ENCODE measurements at regions not wholly inside any gene's neighbourhood (a gene's known extent, or its start where the extent isn't known, plus 50 kb on each side); places are given as distances from the start of the nearest gene placed in this dataset.

DNA sequence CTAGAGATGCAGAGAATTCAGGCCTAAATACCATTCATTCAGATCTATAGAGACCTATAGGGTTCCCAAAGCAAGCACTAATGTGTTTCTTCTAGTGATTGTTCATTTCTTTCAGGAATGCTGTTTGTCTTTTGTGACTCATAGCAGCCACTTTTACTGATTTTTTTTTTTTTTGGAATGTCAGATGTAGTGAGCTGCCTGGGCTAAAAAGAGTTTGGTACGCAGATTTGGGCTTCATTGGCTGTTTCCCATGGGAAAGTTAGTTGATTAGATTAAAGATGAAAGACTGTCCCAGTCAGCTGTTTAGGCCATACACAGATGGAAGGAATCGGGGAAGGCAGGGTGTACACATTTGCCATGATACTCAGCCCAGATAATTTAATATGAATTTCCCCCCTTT is 87.6 kb downstream of the CDC42EP3 start:
- Histone ChIP-seq H3K27me3 (no peaks in the 10 kb centered on the region), H3K9me2 (replicated peaks; ENCODE audit: insufficient read depth) (no peaks in the 10 kb centered on the region), H3K79me2 (no peaks in the 10 kb centered on the region), H3K4me2 (no peak overlapping the region), H4K20me1 (ENCODE audit: insufficient read depth, poor library complexity, severe bottlenecking) (no peaks in the 10 kb centered on the region), H3K9me3 (ENCODE audit: low read depth) (no peaks in the 10 kb centered on the region), H3K27ac (peak overlapping the region; percentile 32), H2AFZ (no peak overlapping the region), H3K4me1 (ENCODE audit: insufficient read depth) (peaks cover 49% of the 10 kb centered on the region), H3K36me3 (replicated peaks; ENCODE audit: insufficient read depth, low read depth) (no peaks in the 10 kb centered on the region), H3K4me3 (no peak overlapping the region)
- WGBS (ENCODE audit: low lambda C conversion rate, missing lambda C conversion rate) = 67% methylated on average over 2 of the region's 2 CpGs
- DNase-seq (ENCODE audit: low spot score) = no peak
- TF ChIP-seq EZH2phosphoT487 (IDR thresholded peaks at IDR 0.05; ENCODE audit: low read depth, severe bottlenecking, unreplicated experiment) = no peak
- TF ChIP-seq, protein P1, sequence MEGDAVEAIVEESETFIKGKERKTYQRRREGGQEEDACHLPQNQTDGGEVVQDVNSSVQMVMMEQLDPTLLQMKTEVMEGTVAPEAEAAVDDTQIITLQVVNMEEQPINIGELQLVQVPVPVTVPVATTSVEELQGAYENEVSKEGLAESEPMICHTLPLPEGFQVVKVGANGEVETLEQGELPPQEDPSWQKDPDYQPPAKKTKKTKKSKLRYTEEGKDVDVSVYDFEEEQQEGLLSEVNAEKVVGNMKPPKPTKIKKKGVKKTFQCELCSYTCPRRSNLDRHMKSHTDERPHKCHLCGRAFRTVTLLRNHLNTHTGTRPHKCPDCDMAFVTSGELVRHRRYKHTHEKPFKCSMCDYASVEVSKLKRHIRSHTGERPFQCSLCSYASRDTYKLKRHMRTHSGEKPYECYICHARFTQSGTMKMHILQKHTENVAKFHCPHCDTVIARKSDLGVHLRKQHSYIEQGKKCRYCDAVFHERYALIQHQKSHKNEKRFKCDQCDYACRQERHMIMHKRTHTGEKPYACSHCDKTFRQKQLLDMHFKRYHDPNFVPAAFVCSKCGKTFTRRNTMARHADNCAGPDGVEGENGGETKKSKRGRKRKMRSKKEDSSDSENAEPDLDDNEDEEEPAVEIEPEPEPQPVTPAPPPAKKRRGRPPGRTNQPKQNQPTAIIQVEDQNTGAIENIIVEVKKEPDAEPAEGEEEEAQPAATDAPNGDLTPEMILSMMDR (IDR thresholded peaks at IDR 0.05; ENCODE audit: poor library complexity) = no peak
- no peak for TF ChIP-seq EZH2 (IDR thresholded peaks at IDR 0.05; ENCODE audit: borderline replicate concordance)

DNA sequence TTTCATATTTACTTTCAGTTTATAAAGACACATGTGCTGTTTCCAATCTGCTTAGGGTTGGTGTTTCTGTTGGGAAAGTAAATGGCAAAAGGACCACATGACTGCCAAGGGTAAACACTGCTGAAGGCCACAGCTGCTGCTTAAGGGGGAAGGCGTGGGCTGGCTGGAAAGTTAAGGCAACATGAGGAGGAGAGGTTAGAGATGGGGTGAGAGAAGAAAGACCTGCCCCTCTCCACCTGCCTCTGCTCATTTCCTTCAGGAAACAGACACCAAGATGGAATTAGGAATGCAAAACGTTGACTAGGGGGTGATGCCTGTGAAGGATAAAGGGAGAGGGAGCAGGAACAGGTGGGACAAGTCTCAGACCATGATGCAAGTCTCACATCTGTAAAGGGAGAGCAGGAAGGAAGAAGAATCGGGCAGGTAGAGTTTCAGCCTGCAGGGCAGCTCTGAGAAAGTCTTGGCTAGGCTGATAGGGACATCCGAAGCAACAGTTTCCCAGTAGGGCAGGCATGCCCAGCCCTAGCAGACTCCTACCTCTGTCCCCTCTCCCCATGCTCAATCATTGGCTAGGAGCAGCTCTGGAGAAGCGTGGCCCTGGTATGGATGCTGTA is 86.0 kb downstream of the CDC42EP3 start:
- Histone ChIP-seq H3K4me1 (ENCODE audit: insufficient read depth) (peaks cover 63% of the 10 kb centered on the region), H3K79me2 (no peaks in the 10 kb centered on the region), H3K9me3 (ENCODE audit: low read depth) (no peaks in the 10 kb centered on the region), H4K20me1 (ENCODE audit: insufficient read depth, poor library complexity, severe bottlenecking) (no peaks in the 10 kb centered on the region), H3K4me3 (no peak overlapping the region), H3K27me3 (no peaks in the 10 kb centered on the region), H3K36me3 (replicated peaks; ENCODE audit: insufficient read depth, low read depth) (no peaks in the 10 kb centered on the region), H2AFZ (no peak overlapping the region), H3K4me2 (peak overlapping the region; percentile 44), H3K27ac (peak overlapping the region; percentile 32), H3K9me2 (replicated peaks; ENCODE audit: insufficient read depth) (no peaks in the 10 kb centered on the region)
- 49% methylated on average over 5 of the region's 5 CpGs for WGBS (ENCODE audit: low lambda C conversion rate, missing lambda C conversion rate)
- TF ChIP-seq, protein P1 (IDR thresholded peaks at IDR 0.05; ENCODE audit: poor library complexity) = no peak
- TF ChIP-seq EZH2phosphoT487 (IDR thresholded peaks at IDR 0.05; ENCODE audit: low read depth, severe bottlenecking, unreplicated experiment) (no peak), EZH2 (IDR thresholded peaks at IDR 0.05; ENCODE audit: borderline replicate concordance) (no peak)
- peak; percentile 39 for DNase-seq (ENCODE audit: low spot score)

DNA sequence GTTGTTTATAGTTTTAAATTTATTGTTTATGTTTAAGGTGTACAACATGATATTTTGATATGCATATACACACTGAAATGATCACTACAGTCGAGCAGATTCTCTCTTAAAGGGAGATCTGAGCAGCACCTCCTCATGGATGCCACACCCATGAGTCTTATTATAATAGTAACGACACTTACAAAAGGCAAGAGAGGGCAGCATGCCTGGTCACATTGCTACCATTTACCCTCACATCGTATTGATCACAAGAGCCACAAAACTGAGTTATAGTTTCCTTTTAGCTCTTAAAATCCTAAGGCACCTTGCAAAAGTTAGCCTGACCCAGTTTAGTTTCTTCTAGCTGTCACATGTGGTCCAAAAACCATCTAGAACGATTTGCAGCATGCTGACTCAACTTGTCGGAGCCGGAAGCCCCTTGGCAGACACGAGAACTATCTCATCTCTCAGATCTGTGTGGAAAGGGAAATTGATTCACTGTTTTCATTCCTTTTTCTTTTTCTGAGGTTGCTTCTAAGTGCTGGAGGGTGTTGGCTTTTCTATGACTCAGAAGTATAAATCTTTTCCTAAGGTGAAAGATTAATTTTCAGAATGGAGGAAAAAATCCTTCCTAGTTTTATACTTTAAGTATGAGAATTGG is 85.3 kb downstream of the CDC42EP3 start:
- peak overlapping the region; percentile 32 for H3K27ac ChIP-seq
- H3K36me3 ChIP-seq (replicated peaks; ENCODE audit: insufficient read depth, low read depth) = no peaks in the 10 kb centered on the region
- H3K79me2 ChIP-seq = no peaks in the 10 kb centered on the region
- no peak overlapping the region for H2AFZ ChIP-seq
- no peak overlapping the region for H3K4me3 ChIP-seq
- no peaks in the 10 kb centered on the region for H4K20me1 ChIP-seq (ENCODE audit: insufficient read depth, poor library complexity, severe bottlenecking)
- H3K9me3 ChIP-seq (ENCODE audit: low read depth) = no peaks in the 10 kb centered on the region
- peak; percentile 30 for DNase-seq (ENCODE audit: low spot score)
- no peak overlapping the region for H3K4me2 ChIP-seq
- TF ChIP-seq EZH2phosphoT487 (IDR thresholded peaks at IDR 0.05; ENCODE audit: low read depth, severe bottlenecking, unreplicated experiment) = no peak
- TF ChIP-seq EZH2 (IDR thresholded peaks at IDR 0.05; ENCODE audit: borderline replicate concordance) = no peak
- TF ChIP-seq, protein P1 (IDR thresholded peaks at IDR 0.05; ENCODE audit: poor library complexity) = no peak
- WGBS (ENCODE audit: low lambda C conversion rate, missing lambda C conversion rate) = 43% methylated on average over 7 of the region's 7 CpGs
- H3K4me1 ChIP-seq (ENCODE audit: insufficient read depth) = peaks cover 66% of the 10 kb centered on the region
- no peaks in the 10 kb centered on the region for H3K27me3 ChIP-seq
- no peaks in the 10 kb centered on the region for H3K9me2 ChIP-seq (replicated peaks; ENCODE audit: insufficient read depth)
